ENCODE measurements at regions not wholly inside any gene's neighbourhood (a gene's known extent, or its start where the extent isn't known, plus 50 kb on each side); places are given as distances from the start of the nearest gene placed in this dataset.

- no peak for DNase-seq
These were observed 881.3 kb upstream of the CADM2 start for GRCh38 chr3:84077479-84077878.

- DNase-seq: no peak
These were observed 876.1 kb upstream of the CADM2 start for GRCh38 chr3:84082726-84083125.

- no peak for DNase-seq
These were observed 865.9 kb upstream of the CADM2 start for GRCh38 chr3:84092907-84093306.

- no peak for DNase-seq
These were observed 862.6 kb upstream of the CADM2 start for GRCh38 chr3:84096188-84096587.

GRCh38 chr3:84100861-84101260 lies 857.9 kb upstream of the CADM2 start:
- no peak for DNase-seq

- no peak for DNase-seq
These were observed 850.3 kb upstream of the CADM2 start for GRCh38 chr3:84108442-84108971.

GRCh38 chr3:84109911-84110310 lies 848.9 kb upstream of the CADM2 start:
- no peak for DNase-seq

- DNase-seq: no peak
These were observed 848.0 kb upstream of the CADM2 start for GRCh38 chr3:84110787-84111186.

GRCh38 chr3:84125201-84125721 lies 833.5 kb upstream of the CADM2 start:
- no peak for DNase-seq

- no peak for DNase-seq
These were observed 833.0 kb upstream of the CADM2 start for GRCh38 chr3:84125760-84126159.

- no peak for DNase-seq
These were observed 832.6 kb upstream of the CADM2 start for GRCh38 chr3:84126160-84126559.

- no peak for DNase-seq
These were observed 830.8 kb upstream of the CADM2 start for GRCh38 chr3:84128024-84128423.

- DNase-seq: no peak
These were observed 822.4 kb upstream of the CADM2 start for GRCh38 chr3:84136425-84136824.

GRCh38 chr3:84140631-84141030 lies 818.2 kb upstream of the CADM2 start:
- no peak for DNase-seq

- no peak for DNase-seq
These were observed 817.2 kb upstream of the CADM2 start for GRCh38 chr3:84141571-84141970.

GRCh38 chr3:84165328-84165727 lies 793.5 kb upstream of the CADM2 start:
- DNase-seq: no peak

- no peak for DNase-seq
These were observed 783.3 kb upstream of the CADM2 start for GRCh38 chr3:84175449-84175848.

GRCh38 chr3:84184937-84185336 lies 773.9 kb upstream of the CADM2 start:
- DNase-seq: no peak

GRCh38 chr3:84194029-84194428 lies 764.8 kb upstream of the CADM2 start:
- no peak for DNase-seq

GRCh38 chr3:84209474-84209873 lies 749.3 kb upstream of the CADM2 start:
- DNase-seq: no peak

- DNase-seq: no peak
These were observed 735.3 kb upstream of the CADM2 start for GRCh38 chr3:84223512-84223911.

- no peak for DNase-seq
These were observed 734.5 kb upstream of the CADM2 start for GRCh38 chr3:84224262-84224661.

GRCh38 chr3:84236261-84236660 lies 722.5 kb upstream of the CADM2 start:
- DNase-seq: no peak

GRCh38 chr3:84245789-84246188 lies 713.0 kb upstream of the CADM2 start:
- DNase-seq: no peak

- DNase-seq: no peak
These were observed 698.2 kb upstream of the CADM2 start for GRCh38 chr3:84260596-84260995.
